Gastroesophageal sphincter (tissue), 3 donors: ENCODE measurements at regions not wholly inside any gene's neighbourhood (a gene's known extent, or its start where the extent isn't known, plus 50 kb on each side); places are given as distances from the start of the nearest gene placed in this dataset.

Source experiments
- EP300 ChIP-seq: sonication (generic); formaldehyde crosslinking; IDR thresholded peaks from one replicate; pipeline ENCODE4 v1.6.1; 2017; ENCODE audit warnings: antibody characterized with exemption, mild to moderate bottlenecking
- POLR2A ChIP-seq, 2 donors: fragments of 450-650 bp; IDR thresholded peaks; one replicate each; pipeline ENCODE4 v1.6.1; 2017; ENCODE audit warnings: antibody characterized with exemption in 2 of 2, mild to moderate bottlenecking in 2 of 2, moderate library complexity in 1 of 2
- POLR2AphosphoS5 ChIP-seq: sonication (generic); formaldehyde crosslinking; IDR thresholded peaks from one replicate; pipeline ENCODE4 v1.6.1; 2017; ENCODE audit warnings: antibody characterized with exemption
- TF ChIP-seq, protein P1 (sequence below), 4 experiments: fragments of 200-600 bp in 2 of 4; fragments of 450-650 bp in 2 of 4; sonication (generic) in 1 of 4; IDR thresholded peaks; one replicate each; pipeline ENCODE4 v1.5.1; 2017 to 2019; ENCODE audit warnings: antibody characterized with exemption in 4 of 4, mild to moderate bottlenecking in 2 of 4, moderate library complexity in 2 of 4

DNA sequence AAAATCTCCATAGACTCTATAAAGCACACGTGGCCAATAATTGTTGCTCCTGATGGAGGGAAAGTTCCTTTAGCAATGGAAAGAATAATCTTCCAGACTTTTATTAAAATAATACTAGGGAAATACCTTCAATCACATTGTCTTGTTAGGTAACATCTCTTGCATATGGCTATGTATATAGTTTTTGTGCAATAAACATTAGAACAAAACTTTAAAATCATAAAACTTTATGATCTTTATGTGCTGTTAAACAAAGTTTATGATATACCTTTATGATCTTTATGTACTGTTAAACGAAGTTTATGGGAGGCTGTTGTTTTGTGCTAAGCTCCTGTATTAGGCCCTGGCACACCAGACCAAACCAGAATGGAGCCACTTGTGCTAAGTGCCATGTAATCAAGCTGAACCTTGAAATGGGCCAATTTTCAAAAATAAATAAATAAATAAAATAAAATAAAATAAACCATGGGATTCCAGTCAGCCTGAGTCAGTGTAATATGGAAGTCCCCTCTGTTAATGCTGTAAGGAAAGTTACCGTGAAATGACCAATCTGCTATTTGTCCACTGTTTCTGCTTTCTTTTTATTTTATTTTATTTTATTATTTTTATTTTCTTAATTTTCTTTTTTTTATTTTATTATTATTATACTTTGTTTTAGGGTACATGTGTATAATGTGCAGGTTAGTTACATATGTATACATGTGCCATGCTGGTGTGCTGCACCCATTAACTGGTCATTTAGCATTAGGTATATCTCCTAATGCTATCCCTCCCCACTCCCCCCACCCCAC lies 431.3 kb downstream of the SPATA31D1 start:
- TF ChIP-seq, protein P1, sequence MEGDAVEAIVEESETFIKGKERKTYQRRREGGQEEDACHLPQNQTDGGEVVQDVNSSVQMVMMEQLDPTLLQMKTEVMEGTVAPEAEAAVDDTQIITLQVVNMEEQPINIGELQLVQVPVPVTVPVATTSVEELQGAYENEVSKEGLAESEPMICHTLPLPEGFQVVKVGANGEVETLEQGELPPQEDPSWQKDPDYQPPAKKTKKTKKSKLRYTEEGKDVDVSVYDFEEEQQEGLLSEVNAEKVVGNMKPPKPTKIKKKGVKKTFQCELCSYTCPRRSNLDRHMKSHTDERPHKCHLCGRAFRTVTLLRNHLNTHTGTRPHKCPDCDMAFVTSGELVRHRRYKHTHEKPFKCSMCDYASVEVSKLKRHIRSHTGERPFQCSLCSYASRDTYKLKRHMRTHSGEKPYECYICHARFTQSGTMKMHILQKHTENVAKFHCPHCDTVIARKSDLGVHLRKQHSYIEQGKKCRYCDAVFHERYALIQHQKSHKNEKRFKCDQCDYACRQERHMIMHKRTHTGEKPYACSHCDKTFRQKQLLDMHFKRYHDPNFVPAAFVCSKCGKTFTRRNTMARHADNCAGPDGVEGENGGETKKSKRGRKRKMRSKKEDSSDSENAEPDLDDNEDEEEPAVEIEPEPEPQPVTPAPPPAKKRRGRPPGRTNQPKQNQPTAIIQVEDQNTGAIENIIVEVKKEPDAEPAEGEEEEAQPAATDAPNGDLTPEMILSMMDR (IDR thresholded peaks at IDR 0.05): no peak
- TF ChIP-seq POLR2A (IDR thresholded peaks at IDR 0.05) (no peak), EP300 (no peak), POLR2AphosphoS5 (no peak)
